Stimulated activated naive CD8-positive, alpha-beta T cell treated with anti-CD3 and anti-CD28 coated beads, Interleukin-15, Interleukin-2, amounts not matched to agents 100 ng/mL and 50 ng/mL, for 24 hours (primary cell): ENCODE measurements at regions not wholly inside any gene's neighbourhood (a gene's known extent, or its start where the extent isn't known, plus 50 kb on each side); places are given as distances from the start of the nearest gene placed in this dataset.

Experiments used
- H3K27ac Mint-ChIP-seq: one replicate; pipeline ENCODE4 v1.8.0; 2021; ENCODE audit warnings: mild to moderate bottlenecking, mixed read lengths
- H3K27me3 Mint-ChIP-seq: one replicate; pipeline ENCODE4 v1.8.0; 2021; ENCODE audit warnings: mixed read lengths
- H3K36me3 Mint-ChIP-seq: one replicate; pipeline ENCODE4 v1.8.0; 2021; ENCODE audit warnings: low read depth, mixed read lengths
- H3K4me1 Mint-ChIP-seq: one replicate; pipeline ENCODE4 v1.8.0; 2021; ENCODE audit warnings: low read depth, mixed read lengths
- H3K4me3 Mint-ChIP-seq: one replicate; pipeline ENCODE4 v1.8.0; 2021; ENCODE audit warnings: mild to moderate bottlenecking, mixed read lengths
- H3K9me3 Mint-ChIP-seq: one replicate; pipeline ENCODE4 v1.8.0; 2021; ENCODE audit warnings: mixed read lengths

DNA sequence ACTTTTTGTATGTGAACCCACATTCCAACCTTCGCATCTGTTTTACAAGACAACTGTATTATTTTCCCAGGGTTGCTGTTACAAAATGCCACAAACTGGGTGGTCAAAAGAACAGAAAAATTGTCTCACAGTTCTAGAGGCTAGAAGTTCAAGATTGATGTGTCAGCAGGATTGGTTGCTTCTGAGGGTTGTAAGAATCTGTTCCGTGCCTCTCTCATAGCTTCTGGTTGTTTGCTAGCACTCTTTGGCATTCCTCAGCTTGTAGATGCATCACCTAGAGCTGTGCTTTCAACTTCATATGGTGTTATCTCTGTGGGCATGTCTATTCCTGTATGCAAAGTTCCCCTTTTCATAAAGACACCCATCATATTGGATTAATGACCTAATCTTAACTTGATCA is 1067.2 kb downstream of the EPHA7 start:
- Mint-ChIP-seq H3K27me3 (no peaks in the 10 kb centered on the region), H3K27ac (no peak overlapping the region), H3K36me3 (no peaks in the 10 kb centered on the region), H3K9me3 (peaks cover 3% of the 10 kb centered on the region), H3K4me3 (no peak overlapping the region), H3K4me1 (no peaks in the 10 kb centered on the region)

- Mint-ChIP-seq H3K27ac (no peak overlapping the region), H3K4me1 (no peaks in the 10 kb centered on the region), H3K27me3 (no peaks in the 10 kb centered on the region), H3K9me3 (no peaks in the 10 kb centered on the region), H3K36me3 (no peaks in the 10 kb centered on the region), H3K4me3 (no peak overlapping the region)
These were observed 1078.2 kb downstream of the EPHA7 start for GRCh38 chr6:92341201-92341600.

DNA sequence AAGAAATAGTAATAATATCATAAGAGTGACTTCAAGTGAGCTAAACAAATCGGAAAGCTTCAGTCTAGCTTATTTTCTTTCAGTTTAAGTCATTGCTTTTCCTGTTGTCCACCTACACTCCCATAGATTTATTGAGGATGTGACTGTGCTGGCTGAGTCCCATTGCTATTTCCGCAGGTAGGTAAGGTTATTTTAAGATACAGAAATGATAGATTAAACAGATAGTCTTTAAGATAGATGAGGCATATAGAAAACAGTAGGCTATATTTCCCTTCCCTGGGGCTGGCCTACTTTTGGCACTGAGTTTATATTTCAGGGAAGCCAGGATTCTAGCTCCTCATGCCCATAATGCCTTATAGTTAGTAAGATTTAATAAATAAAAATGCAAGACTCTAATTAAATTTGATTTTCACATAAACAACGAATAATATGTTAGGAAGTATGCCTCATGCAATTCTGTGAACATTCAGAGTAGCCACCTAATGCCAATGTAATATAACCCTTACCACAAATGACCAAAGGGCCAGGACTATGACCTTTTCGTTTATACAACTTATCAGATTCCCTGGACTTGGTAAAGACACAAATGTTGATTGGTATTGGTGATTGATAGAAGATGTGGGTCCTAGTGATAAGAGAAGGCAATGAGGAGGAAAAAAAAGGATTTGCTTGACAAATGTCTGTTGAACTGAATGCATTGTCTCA is 1079.3 kb downstream of the EPHA7 start:
- no peaks in the 10 kb centered on the region for H3K4me1 Mint-ChIP-seq
- no peaks in the 10 kb centered on the region for H3K27me3 Mint-ChIP-seq
- no peak overlapping the region for H3K4me3 Mint-ChIP-seq
- H3K27ac Mint-ChIP-seq, result no peak overlapping the region
- peaks cover 5% of the 10 kb centered on the region for H3K9me3 Mint-ChIP-seq
- H3K36me3 Mint-ChIP-seq, result no peaks in the 10 kb centered on the region

DNA sequence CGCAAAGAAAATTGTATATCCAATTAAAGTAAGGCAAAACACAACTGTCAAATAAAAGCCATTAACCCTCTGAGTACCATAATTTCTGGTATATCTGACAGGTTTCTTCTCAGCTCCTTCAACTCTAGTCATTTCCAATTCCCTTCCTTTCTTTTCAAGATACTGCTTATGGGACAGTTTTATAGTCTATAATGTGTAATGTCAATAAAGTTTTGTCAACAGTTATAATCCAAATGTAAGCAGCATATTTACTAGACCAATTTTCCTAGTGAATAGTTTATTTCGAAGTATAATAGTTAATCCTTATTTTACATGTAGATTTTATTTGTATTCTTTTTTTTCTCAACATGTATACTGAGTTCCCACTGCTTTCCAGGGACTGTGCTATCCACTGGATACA is 1081.8 kb downstream of the EPHA7 start:
- no peak overlapping the region for H3K4me3 Mint-ChIP-seq
- no peaks in the 10 kb centered on the region for H3K4me1 Mint-ChIP-seq
- H3K27me3 Mint-ChIP-seq, result no peaks in the 10 kb centered on the region

DNA sequence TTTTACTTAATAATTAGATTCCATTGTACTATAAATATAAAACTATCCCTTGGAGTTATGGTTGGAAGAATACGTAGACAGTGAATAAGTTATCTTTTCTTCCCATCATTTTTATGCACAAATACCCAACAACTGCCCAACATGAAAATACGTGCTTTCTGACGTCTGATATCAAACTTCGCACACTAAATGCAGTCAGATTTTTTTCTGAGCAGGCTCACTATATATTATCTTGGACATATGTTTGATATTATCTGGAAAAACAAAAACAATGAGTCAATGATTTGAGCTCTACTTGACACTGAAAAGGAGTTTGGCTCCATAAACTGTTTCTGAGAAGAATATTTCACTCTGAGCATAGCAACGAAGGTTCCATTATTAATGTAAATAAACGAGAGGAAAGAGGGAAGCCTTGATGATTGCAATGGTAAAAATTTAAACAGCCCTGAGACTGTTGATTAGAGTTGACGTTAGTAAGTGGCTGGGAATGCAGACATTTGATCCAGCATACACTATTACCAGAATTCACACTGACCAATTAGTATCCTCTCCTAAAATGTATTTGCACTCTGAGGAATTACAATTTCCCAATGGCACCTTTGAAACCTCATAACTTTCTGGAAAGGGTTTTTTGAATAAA is 1090.0 kb downstream of the EPHA7 start:
- Mint-ChIP-seq H3K27me3 (no peaks in the 10 kb centered on the region), H3K4me3 (no peak overlapping the region), H3K36me3 (no peaks in the 10 kb centered on the region), H3K9me3 (no peaks in the 10 kb centered on the region), H3K27ac (no peak overlapping the region), H3K4me1 (no peaks in the 10 kb centered on the region)

More for the DNA sequence above, 1081.8 kb downstream of the EPHA7 start:
- H3K36me3 Mint-ChIP-seq, result no peaks in the 10 kb centered on the region
- peaks cover 9% of the 10 kb centered on the region for H3K9me3 Mint-ChIP-seq
- no peak overlapping the region for H3K27ac Mint-ChIP-seq

DNA sequence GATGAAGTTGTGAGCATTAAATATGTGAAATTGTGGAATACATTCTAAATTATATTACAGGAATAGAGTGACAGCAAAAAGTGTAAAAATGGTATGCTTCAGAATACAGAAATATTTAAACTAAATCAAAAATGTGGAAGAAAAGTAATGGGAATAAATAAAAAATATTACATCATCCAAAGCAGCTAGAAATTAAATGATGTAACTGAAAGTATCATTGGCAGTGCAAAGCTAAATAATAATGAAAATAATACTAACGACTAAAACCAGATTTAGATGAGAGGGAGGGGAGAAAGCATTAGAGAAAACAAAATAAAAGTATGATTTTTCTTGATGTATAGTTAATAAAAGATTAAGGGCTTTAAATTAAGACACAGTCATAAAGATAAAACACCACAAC is 1104.0 kb downstream of the EPHA7 start:
- Mint-ChIP-seq H3K27ac (no peak overlapping the region), H3K9me3 (peaks cover 14% of the 10 kb centered on the region), H3K4me1 (no peaks in the 10 kb centered on the region), H3K36me3 (no peaks in the 10 kb centered on the region), H3K27me3 (no peaks in the 10 kb centered on the region), H3K4me3 (no peak overlapping the region)

DNA sequence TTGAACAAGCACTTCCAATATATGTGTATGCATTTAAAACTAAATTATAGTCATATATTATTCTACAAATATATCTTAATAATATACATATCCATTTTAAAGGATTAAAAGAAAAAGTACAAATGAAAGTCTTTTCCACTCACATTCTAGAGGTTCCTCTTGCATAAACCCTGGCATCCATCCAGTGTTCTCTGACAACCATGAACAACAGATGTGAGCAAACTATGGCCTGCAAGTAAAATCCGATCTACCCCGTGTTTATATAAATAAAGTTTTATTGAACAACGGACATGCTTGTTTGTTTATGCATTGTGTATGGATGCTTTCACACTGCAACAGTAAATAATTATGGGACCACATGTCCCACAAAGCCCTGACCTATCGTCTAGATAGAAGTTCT is 1122.3 kb downstream of the EPHA7 start:
- Mint-ChIP-seq H3K4me1 (no peaks in the 10 kb centered on the region), H3K36me3 (no peaks in the 10 kb centered on the region), H3K9me3 (peaks cover 1% of the 10 kb centered on the region), H3K4me3 (no peak overlapping the region), H3K27ac (no peak overlapping the region), H3K27me3 (no peaks in the 10 kb centered on the region)

DNA sequence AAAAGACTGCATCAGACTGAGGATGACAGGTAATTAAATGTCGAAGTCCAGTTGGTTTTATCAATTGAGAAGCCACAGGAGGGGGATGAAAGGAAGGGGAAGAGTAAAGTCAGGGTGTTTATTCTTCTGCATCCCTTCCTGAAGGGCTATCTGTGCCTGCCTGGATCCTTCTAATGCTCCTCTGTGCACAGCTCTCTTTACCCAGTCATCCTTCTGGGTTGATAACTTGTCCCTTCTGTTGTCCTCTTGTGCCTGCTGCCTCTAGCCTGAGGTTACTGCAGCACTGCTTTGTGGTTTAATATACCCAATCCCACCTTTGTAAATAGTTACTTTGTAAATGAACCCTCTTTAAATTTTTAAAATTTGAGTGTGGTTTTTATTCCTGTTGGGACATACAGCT is 1127.3 kb downstream of the EPHA7 start:
- Mint-ChIP-seq H3K27ac (no peak overlapping the region), H3K4me1 (no peaks in the 10 kb centered on the region), H3K27me3 (no peaks in the 10 kb centered on the region), H3K36me3 (no peaks in the 10 kb centered on the region), H3K4me3 (no peak overlapping the region), H3K9me3 (no peaks in the 10 kb centered on the region)

DNA sequence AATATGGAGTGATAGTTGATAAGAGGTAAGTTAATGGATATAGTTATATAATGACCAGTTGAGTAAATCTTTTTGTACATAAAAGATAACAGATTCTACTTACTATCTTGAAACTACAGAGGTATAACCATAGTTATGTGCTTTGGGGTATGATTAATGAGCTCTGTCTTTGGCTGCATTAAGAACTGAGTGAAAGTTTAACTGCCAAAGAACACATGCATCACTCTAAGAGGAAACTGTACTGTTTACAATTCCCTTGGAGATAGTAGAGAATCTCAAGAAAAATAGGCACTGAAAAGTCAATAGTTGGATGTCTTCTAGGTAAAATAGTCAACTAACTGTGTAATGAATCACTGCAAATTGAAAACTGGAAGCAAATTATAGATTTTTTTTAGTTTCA is 1129.5 kb downstream of the EPHA7 start:
- Mint-ChIP-seq H3K4me1 (no peaks in the 10 kb centered on the region), H3K4me3 (no peak overlapping the region), H3K27ac (no peak overlapping the region), H3K9me3 (no peaks in the 10 kb centered on the region), H3K27me3 (no peaks in the 10 kb centered on the region), H3K36me3 (no peaks in the 10 kb centered on the region)

DNA sequence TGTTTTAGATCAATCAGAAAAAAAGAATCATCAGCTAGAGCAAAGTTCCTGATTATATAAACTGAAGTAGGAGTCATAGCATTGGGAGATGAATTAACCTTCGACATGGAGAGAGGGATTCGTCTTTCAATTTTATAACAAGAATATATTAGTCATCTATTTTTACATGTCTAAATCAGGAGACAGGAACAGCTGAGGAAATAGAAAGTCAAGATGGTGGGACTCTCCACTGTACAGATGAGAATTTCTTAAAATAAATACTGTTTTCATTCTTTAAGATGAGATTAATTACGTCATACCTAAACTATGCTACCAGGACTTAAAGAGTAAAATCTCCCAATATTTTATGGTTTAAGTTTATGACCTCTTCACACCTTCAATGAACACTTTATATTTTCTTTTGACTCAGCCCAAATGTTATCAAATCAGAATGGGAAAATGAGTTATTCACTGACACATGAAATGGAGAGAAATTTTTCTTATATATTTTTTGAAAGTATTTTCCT is 1137.7 kb downstream of the EPHA7 start:
- Mint-ChIP-seq H3K4me1 (no peaks in the 10 kb centered on the region), H3K4me3 (no peak overlapping the region), H3K27ac (no peak overlapping the region), H3K9me3 (no peaks in the 10 kb centered on the region), H3K27me3 (no peaks in the 10 kb centered on the region), H3K36me3 (no peaks in the 10 kb centered on the region)

DNA sequence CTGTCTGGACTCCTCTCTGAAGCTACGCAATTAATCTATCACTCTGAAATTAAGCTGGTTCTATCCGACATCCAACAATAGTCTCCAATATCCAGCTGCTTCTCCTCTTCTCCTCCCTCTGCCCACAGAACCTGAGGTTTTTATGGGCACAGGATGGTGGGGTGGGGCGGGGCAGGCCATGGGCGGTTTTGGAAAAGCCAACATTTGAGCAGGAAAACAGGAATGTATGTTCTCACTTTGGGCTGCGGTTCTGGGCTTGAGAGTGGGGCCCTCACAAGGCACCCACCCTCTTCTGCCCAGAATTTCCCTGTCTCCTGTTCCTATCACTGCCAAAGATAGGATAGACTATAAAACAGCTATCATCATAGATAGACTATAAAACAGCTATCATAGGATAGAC is 1144.2 kb downstream of the EPHA7 start:
- peaks cover 4% of the 10 kb centered on the region for H3K9me3 Mint-ChIP-seq
- no peaks in the 10 kb centered on the region for H3K27me3 Mint-ChIP-seq
- H3K27ac Mint-ChIP-seq, result no peak overlapping the region
- H3K4me3 Mint-ChIP-seq, result no peak overlapping the region
- H3K4me1 Mint-ChIP-seq, result no peaks in the 10 kb centered on the region
- H3K36me3 Mint-ChIP-seq, result no peaks in the 10 kb centered on the region

GRCh38 chr6:92274588-92274987 is 1144.8 kb downstream of the EPHA7 start:
- H3K27me3 Mint-ChIP-seq, result no peaks in the 10 kb centered on the region
- H3K4me1 Mint-ChIP-seq, result no peaks in the 10 kb centered on the region
- peaks cover 4% of the 10 kb centered on the region for H3K9me3 Mint-ChIP-seq
- no peaks in the 10 kb centered on the region for H3K36me3 Mint-ChIP-seq
- H3K4me3 Mint-ChIP-seq, result no peak overlapping the region
- H3K27ac Mint-ChIP-seq, result no peak overlapping the region

- no peak overlapping the region for H3K4me3 Mint-ChIP-seq
- no peaks in the 10 kb centered on the region for H3K27me3 Mint-ChIP-seq
- H3K36me3 Mint-ChIP-seq, result no peaks in the 10 kb centered on the region
- no peak overlapping the region for H3K27ac Mint-ChIP-seq
- no peaks in the 10 kb centered on the region for H3K4me1 Mint-ChIP-seq
- H3K9me3 Mint-ChIP-seq, result peaks cover 4% of the 10 kb centered on the region
These were observed 1145.7 kb downstream of the EPHA7 start for GRCh38 chr6:92273694-92274093.

GRCh38 chr6:92271091-92271490 is 1148.3 kb downstream of the EPHA7 start:
- Mint-ChIP-seq H3K9me3 (peaks cover 4% of the 10 kb centered on the region), H3K27ac (no peak overlapping the region), H3K36me3 (no peaks in the 10 kb centered on the region), H3K27me3 (no peaks in the 10 kb centered on the region), H3K4me3 (no peak overlapping the region), H3K4me1 (no peaks in the 10 kb centered on the region)

- no peak overlapping the region for H3K27ac Mint-ChIP-seq
- H3K4me1 Mint-ChIP-seq, result no peaks in the 10 kb centered on the region
- no peaks in the 10 kb centered on the region for H3K27me3 Mint-ChIP-seq
- H3K9me3 Mint-ChIP-seq, result peaks cover 4% of the 10 kb centered on the region
- H3K36me3 Mint-ChIP-seq, result no peaks in the 10 kb centered on the region
- H3K4me3 Mint-ChIP-seq, result no peak overlapping the region
These were observed 1149.0 kb downstream of the EPHA7 start for GRCh38 chr6:92270365-92270764.

DNA sequence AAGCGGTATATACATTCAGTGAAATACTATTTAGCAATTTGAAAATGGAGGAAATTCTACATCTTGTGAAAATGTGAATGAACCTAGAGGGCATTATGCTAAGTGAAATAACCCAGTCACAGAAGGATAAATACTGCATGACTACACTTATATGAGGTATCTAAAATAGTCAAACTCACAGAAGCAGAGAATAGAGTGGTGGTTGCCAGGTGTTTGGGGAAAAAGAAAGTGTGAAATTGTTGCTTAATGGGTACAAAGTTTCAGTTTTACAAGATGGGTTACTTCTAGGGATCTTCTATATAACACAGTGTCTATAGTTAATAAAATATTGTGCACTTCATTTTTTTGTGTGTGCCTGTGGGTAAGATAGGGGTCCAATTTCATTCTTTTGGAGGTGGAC is 1152.0 kb downstream of the EPHA7 start:
- Mint-ChIP-seq H3K4me3 (no peak overlapping the region), H3K36me3 (no peaks in the 10 kb centered on the region), H3K9me3 (peaks cover 6% of the 10 kb centered on the region), H3K4me1 (no peaks in the 10 kb centered on the region), H3K27me3 (no peaks in the 10 kb centered on the region), H3K27ac (no peak overlapping the region)
